NCI-H1436 (cell line): ENCODE measurements at regions not wholly inside any gene's neighbourhood (a gene's known extent, or its start where the extent isn't known, plus 50 kb on each side); places are given as distances from the start of the nearest gene placed in this dataset.
"Not testable (repeated sequence)": the region's sequence is repeated elsewhere in the genome, so short reads cannot be mapped to it uniquely, and the experiment has no call there.

ENCODE experiments used
- DNase-seq: peaks from one replicate; lab custom pipeline; 2025; lab: John Stamatoyannopoulos, UW

DNA sequence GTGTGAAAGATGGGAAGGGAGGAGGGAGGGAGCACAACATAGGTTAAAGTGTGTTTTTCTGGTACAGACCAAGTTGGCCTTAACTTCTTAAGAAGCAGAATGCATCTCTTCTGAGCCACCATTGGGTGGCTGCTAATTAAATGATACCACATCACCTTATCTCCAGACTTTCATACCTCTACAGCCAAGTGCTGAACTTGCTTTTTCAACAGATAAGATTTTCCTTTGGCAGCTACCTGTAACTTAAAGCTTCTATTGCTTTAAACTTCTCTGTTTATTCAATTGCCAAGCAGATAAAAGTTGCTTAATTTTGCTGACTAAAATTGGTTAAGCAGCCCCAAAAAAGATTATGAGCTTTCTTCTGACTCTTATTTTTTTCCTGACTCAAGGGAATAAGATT is 292.4 kb upstream of the SGO1 start:
- no peak for DNase-seq

GRCh38 chr3:20464237-20464636 is 278.2 kb upstream of the SGO1 start:
- DNase-seq, result not testable (repeated sequence)

- no peak for DNase-seq
Observed at GRCh38 chr3:20462723-20463122, 276.7 kb upstream of the SGO1 start.

GRCh38 chr3:20462226-20462625 is 276.2 kb upstream of the SGO1 start:
- no peak for DNase-seq

DNA sequence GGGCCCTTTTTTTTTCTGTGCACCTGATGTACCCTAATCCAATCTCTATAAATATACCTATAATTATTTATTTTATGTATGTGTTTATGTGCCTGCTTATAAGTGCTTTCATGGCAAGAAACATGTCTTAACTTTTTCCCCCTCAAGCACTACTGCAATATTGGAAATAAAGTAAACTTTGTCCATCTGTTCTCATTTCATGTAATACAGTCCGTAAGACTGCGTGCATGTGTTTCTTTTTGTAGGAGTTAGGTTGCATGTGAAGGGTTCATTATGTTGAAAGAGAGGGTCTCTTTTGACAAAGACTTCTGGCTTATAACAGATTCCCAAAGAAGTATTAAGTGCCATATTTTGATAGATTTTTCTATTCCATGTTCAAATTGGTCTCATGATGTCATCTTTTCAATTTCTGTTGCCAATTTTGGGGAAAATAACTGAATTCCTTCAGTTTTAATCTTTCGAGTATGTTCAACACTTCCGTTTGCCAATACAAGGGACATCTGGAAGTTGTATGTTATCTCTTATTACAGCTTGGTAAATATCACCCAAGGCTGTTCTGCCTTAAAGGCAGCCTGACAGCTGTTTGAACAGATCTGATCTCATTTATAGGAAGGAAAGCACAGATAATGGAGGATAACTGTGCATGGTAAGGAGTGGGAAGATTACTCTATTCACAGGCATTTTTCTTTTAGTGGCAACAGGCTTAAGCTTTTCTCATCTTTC is 273.1 kb upstream of the SGO1 start:
- no peak for DNase-seq

DNA sequence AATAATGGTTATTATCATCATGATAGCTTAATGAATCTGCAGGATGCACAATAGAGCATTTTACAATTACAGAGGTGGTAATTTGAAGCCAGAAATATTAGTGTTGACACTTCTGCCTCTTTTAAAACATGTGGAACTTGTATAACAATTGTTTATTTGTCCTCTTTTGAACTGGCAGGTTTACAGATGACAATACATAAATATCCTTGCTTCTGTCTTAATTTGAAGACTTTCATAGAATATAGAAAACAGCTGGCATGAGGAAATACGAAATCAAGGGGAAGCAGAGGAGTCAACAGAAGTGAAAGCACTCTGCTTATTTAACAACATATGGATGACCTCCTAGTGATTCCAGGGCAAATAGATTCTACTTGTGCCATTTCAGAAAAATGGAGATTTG is 270.5 kb upstream of the SGO1 start:
- no peak for DNase-seq

DNA sequence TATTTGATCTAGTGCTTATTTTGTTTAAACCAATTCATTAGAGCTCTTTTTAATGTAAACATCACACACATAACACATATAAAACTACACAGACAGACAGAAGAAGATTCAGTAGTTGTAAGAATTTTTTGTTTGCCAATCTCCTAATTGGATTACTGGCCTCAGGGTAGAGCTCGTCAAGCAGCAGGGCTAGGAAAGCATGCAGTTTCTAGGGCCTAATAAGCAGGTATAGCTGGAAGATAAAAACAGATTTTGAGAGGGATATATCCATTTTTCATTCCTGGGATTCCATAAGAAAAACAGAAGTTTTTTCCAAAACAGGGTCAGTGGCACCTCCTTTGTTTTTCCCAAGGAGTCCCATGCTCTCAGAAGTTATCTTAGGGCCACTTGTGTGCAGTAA is 265.2 kb upstream of the SGO1 start:
- no peak for DNase-seq

- DNase-seq, result no peak
Observed at GRCh38 chr3:20450611-20451010, 264.6 kb upstream of the SGO1 start.

- no peak for DNase-seq
Observed at GRCh38 chr3:20442846-20443245, 256.8 kb upstream of the SGO1 start.

GRCh38 chr3:20427268-20427667 is 241.3 kb upstream of the SGO1 start:
- DNase-seq, result not testable (repeated sequence)

DNA sequence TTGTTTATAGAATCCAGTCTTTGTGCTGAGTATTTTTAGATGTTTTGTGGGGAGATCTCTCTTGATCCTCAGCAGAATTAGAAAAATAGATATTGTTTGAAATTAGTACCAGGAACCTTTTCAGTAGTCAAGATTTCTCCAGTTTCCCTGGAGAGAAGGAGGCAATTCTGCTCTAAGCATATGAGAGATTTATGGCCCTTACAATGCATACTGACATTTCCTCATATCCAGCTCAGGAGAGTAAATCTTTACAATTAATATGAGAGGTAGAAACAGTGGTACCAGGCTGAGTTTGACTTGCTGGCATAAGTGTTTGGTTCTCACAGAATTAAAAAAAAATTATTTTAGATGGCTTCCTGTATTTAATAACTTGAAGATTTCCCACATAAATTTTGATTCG is 239.1 kb upstream of the SGO1 start:
- DNase-seq, result no peak

DNA sequence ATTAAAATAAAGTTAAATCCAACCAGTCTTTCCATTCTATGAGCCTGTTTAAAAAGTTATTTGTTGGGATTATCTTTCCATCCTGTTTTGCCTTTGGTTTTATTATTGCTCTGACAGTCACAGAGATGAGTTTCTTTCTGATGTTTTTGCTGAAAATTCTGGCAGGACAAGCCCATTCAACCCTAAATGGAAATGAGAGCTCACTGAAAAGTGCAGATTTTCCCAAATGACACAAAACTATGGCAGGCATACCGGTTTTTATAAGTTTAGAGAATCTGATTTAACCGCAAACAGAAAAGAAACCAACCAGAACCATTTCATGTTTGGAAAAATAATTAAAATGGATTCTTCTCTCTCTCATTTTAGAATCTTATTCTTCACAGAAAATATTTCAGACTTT is 238.1 kb upstream of the SGO1 start:
- no peak for DNase-seq

DNA sequence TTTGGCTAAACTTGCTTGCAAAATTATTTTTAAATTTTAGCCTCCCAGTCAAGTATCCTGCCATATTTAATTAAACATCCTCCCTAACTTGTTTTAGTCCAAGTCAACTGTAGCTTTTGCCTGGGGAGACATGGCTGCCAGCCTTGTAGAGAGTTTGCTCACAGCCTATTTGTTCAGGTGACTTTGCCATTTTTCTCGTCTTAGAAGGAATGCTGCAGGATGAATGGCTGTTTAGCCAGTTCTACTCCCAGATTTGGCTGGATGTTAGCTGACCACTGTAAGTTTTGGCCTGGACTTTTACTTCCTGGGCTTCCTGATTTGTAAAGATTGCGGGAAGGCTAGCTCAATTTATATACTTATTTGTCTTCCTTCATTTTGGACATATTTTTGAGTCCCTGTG is 236.4 kb upstream of the SGO1 start:
- DNase-seq, result no peak

DNA sequence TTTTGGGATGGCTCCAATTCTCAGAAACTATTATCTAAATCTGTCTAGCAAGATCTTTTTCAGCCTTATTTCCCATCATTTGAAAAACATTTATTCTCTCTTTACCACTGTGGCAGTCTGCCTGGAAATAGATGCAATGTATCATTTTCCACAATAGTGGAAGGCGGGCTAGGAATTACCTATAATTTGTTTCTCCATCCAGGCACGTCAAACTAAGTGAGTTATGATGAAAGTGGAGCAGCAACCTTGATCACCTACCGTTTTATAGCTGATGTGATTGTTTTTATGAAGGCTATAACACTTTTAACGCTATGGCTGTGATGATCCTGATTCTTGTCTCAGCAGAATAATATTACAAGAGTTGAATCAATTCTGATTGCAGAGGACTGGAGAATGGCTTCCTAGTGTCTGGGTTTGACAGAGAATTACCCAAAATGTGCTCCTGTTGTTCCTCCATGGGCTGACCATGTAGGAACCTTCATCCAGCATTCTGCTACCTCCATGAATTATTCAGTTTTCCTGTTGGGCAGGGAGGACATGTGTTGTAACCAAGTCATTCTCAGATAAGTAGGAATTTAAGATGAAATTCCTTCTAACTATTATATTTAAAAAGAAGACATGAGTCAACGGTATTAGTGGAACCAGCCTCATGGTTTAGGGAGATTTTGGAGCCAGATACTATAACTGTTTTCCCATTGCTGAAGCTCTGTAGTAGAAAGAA is 231.5 kb upstream of the SGO1 start:
- no peak for DNase-seq

DNA sequence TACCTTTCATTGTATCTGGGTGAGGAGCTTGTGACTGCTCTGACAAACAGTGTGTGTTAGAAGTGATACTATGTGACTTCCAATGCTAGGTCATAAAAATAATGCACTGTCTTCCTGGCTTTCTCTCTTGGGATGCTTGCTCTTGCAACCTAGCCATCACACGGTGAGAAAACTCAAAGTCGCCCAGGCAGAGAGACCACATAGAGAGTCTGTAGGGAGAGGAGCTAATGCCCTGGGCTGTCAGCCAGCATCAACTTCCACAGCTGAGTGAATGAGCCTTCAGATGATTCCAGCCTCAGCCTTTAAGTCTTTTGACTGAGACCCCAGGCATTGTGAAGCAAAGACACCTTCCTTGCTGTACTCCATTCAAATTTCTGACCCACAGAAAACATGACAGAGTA is 220.6 kb upstream of the SGO1 start:
- DNase-seq, result no peak

GRCh38 chr3:20405744-20406143 is 219.7 kb upstream of the SGO1 start:
- DNase-seq, result no peak

GRCh38 chr3:20405231-20405630 is 219.2 kb upstream of the SGO1 start:
- no peak for DNase-seq

DNA sequence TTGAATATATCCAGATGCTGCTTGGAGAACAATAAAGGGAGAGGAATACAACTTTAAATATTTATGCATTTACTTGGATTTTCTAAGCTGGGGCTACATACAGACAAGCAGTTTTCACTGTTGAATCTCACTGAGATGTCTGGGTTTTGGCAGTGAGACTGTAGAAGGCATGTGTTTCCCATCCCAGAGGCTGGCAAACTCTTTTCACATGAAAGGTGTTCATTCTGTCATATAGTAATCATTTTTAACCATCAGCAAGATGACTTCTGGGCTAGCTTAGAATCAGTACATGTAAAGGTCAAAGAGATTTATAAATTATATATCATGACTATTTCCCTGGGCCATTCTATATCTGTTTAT is 218.7 kb upstream of the SGO1 start:
- DNase-seq, result no peak

- no peak for DNase-seq
Observed at GRCh38 chr3:20403986-20404740, 218.2 kb upstream of the SGO1 start.

DNA sequence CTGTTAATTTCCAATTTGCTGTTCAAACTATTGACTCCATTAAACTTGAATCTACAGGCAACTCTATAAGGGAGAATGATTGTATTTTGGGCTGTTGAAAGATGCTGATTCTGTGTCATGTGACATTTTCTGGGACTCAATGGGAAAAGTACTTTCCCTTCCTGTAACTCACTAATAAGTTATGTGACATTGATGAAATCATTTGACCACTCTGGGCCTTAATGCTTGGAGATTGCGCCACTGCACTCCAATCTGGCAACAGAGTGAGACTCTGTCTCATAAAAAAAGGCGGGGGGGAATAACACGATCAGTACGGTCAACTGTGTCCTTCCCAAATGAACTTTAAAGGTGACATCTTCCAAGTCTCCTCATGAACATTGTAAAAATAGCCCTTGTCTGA is 215.2 kb upstream of the SGO1 start:
- DNase-seq, result no peak

GRCh38 chr3:20400686-20401085 is 214.7 kb upstream of the SGO1 start:
- no peak for DNase-seq

DNA sequence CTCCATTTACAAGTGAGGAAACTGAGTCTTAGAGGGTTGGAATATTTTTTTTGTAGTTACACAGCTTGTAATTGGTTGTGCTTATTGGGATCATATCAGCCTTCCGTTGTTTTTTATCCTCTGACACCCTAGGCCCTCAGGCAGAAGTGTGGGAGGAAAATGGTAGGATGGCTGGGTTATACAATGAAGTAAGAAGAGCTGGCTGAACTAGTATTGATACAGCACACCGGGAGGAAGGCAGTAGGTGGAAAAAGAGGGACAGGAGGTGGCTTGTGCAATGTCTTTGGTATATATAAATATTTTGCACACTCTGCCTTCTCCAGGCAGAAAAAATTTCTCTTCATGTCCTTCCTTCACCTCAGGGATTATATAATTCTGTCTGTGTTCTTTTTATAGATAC is 214.3 kb upstream of the SGO1 start:
- no peak for DNase-seq

- DNase-seq, result no peak
Observed at GRCh38 chr3:20396335-20396734, 210.3 kb upstream of the SGO1 start.
